ENCODE measurements at regions not wholly inside any gene's neighbourhood (a gene's known extent, or its start where the extent isn't known, plus 50 kb on each side); places are given as distances from the start of the nearest gene placed in this dataset.

GRCh38 chr7:130897515-130898419 lies 163.8 kb upstream of the KLF14 start:
- no peak for DNase-seq

DNA sequence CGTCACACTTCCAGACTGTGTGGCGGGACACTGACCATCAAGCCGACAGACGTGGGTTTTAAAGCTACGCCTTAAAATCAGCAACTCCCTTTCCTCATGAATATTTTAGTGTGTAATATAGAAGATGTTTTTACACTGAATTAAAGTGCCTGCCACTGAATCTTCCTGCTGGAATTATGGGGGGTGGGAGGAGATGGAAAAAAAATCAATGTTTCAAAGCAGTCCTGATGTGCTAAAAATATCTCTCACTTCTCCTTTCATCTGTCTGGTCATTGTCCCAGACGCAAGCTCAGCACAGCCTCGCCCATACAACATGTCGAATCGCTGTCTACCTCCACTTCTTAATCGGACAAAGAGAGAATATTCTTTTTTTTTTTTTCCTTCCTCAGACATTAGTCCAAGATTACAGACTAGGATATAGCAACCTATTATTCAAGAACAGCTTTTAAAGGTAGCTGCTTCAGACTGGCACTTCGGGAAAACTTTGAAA lies 165.1 kb upstream of the KLF14 start:
- DNase-seq: no peak

- DNase-seq: no peak
These were observed 165.8 kb upstream of the KLF14 start for GRCh38 chr7:130899638-130900401.

DNA sequence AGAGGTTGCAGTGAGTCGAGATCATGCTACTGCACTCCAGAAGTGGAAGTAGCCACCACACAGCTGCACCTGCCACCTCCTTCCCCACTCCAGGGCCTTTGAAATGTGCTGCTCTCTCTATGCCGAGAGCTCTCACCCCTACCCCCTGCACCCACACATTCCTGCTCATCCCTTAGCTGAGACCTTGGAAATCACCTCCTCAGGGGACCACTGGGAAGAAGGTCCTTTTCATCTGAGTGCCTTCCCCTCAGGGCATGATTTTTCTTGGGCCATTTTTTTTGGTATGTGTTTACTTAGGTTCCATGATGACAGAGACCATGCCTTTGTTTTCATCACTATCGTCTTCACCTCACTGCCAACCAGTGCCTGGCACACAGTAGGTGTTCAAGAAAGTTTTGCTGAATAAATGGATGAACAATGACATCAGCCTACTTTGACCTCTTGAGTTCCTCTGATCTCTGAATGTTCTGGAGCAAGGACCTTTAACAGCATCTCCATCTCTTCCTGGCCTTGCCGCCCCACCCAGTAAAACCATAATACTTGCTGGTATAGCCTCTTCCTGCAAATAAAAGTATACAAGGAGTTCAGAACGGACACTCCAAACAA lies 166.6 kb upstream of the KLF14 start:
- DNase-seq: no peak

DNA sequence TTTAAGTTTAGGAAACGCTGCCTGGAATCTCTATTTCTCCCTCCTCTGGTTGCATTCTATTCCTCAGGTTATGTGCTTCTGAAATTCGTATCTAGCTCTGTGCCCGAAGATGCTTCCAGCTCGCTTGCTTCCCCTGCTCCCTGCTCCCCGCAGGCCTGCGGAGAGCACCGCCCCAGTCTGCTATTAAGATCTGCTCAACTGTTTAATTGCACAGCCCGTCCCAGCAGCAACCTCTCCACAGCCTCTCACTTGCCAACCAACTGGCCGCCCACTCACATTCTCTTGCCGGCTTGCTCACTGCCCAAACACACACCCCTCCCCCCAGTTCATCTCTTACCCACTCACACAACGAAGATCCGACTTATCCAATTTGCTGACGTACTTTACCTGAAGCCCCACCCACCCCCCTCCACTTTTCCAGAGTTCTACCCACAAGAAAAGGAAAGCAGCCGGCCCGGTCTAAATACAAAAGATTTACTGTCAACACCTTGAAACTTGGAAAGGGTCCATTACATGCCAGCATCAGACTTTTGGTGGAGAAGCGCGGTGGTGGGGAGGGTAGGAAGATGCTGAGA lies 167.3 kb upstream of the KLF14 start:
- no peak for DNase-seq

GRCh38 chr7:130902755-130903357 lies 168.8 kb upstream of the KLF14 start:
- no peak for DNase-seq

GRCh38 chr7:130903358-130903974 lies 169.5 kb upstream of the KLF14 start:
- DNase-seq: no peak

- no peak for DNase-seq
These were observed 170.2 kb upstream of the KLF14 start for GRCh38 chr7:130904031-130904757.

DNA sequence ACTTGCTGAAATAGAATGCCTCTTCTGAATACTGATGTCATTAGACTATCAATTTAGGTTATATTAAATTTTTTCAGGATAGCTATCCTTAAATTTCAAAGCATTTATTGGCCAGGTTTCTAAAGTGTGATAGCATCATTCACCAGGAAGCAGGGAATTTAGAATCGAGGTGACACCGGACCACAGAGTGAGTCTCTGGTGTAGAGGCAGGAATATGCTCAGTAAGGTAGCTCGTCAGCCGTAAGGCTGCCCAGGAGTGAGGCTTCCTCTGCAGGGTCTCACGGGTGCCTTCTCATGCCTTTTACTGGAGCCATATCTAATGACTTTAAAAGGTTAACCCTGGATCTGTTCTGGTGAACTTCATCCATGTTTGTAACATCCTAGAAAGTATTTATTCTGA lies 170.8 kb upstream of the KLF14 start:
- DNase-seq: no peak

DNA sequence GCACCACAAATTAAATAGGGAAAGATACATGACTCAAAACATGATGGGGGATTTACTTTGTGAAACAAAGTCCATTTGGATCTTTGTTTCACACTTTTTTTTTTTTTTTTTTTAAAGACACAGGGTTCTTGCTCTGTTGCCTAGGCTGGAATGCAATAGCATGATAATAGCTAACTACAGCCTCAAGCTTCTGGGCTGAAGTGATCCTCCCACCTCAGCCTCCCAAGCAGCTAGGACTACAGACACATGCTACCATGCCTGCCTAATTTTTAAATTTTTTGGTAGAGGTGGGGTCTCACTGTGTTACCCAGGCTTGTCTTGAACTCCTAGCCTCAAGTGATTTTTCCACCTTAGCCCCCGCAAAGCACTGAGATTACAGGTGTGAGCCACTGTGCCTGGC lies 172.6 kb upstream of the KLF14 start:
- no peak for DNase-seq

- no peak for DNase-seq
These were observed 173.4 kb upstream of the KLF14 start for GRCh38 chr7:130907439-130907838.

GRCh38 chr7:130908345-130909160 lies 174.5 kb upstream of the KLF14 start:
- no peak for DNase-seq

GRCh38 chr7:130909161-130909836 lies 175.3 kb upstream of the KLF14 start:
- no peak for DNase-seq

DNA sequence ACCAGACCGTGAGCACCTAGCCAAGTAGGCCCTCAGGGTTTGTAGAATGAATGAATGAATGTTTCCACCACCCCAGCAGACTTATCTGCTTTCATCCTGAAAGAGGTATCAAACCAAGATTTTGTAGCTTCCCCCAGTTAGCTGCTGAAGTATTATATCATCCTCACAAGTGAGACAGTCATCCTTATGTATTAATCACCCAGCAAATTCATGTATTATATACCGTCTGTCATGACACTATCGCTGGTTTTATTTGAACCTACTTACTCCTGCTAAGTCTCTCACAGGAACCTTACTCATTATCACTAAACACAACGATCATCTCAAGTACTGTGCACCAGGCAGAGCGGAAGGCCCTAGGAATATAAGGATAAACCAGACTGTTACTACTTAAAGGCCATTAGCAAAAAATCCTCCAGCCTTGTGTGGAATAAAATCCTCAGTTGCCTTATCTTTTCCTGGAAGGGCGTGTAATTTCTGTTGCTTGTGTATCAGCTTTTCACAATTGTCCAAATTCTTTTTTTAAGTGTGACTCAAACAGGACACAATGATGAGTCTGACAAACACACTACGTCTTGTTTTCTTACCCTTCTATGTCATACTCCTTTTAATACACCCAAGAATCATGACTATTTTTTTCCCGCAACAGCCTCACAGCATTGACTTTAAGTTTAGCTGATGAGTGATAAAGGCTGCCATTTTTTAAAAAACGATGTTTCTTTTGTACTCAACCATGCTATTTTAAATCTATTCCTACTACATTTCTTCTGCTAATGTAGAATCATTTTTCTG lies 176.1 kb upstream of the KLF14 start:
- DNase-seq: no peak

DNA sequence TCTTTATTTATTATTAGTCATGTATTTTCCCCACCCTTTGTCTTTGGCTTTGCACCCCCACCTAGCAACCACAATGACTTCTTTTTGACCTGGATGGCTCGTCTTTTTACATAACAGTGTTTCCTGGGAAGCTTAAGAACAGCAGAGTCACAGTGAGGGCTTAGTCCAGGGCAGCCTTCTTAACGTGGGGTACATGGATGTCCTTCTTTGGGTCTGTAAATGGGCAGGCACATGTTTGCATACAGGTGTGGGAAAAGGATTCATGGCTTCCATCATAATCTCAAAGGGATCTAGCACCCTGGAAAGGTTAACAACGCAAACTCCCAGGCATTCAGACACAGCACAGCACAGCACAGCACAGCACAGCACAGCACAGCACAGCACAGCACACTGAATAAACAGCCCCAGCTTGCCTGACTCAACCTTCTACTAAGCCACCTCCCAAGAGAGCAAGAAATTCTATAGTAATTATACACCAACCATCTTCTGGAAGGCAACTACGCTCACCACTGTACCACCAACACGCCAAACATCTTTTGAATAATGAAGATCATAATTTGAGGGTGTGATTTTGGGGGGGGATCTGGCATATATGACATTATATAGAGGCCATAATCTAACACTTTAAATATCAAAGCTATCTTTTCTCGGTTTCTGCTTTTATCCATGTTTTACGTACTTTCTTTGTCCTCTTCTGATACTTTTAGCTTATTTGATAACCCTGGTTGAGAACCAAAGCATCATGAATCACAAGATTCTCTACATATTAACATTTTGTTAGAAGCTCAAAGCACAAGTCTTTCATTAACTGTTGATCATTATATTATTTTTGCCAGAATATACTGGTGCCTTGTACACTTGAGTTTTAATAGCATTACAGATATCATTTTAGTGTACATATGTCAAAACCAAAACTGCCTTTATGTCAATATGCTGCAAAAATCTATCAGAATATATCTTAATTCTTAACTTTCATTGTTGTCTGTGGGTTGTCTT lies 177.2 kb upstream of the KLF14 start:
- no peak for DNase-seq

DNA sequence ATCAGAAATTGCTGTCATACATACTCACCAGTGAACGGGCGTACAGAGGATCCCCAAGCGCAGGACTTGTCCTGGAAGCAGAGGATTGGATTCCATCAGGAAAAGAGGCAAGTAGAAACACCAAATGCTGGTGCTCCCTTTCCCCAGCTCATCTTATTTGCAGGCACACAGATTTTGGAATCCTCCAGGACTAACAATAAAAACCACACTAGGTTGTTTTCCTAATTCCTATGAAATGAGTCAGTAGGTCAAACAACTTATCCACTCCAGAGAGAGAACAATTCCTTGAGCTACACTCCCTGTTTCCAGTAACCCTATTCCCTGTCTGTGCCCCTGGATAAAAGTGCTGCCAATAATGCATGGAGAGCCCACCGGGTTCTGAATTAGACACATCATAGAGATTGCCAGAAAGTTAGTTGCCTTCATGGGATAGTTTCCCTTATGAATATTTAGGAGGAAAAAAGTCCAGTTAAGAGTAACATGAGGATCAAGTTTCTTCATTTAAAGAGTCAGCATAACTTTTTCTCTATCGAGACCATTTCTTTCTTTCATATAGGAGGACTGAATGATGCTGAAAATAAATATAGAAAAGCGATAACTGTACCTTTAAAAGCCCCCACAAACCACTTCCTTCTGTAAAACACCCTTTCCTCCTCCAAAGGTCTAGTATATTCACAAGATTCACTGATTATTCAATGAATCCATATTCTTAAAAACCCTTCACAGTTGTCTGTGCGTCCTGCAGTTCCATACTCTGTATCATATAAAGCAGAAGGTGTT lies 178.3 kb upstream of the KLF14 start:
- no peak for DNase-seq

All from activated CD4-positive, alpha-beta T cell treated with anti-CD3 and anti-CD28 coated beads, Interleukin-2, amount 50 U/mL, for 1 hour (primary cell).